ENCODE measurements at regions not wholly inside any gene's neighbourhood (a gene's known extent, or its start where the extent isn't known, plus 50 kb on each side); places are given as distances from the start of the nearest gene placed in this dataset.

- no peaks in the 10 kb centered on the region for H3K79me2 ChIP-seq (ENCODE audit: control insufficient read depth, insufficient read depth, low read length, unreplicated experiment)
- H3K4me3 ChIP-seq (ENCODE audit: low read depth, low read length): no peak overlapping the region
- no peaks in the 10 kb centered on the region for H3K27me3 ChIP-seq (ENCODE audit: insufficient read depth, low read length)
- no peak overlapping the region for H3K27ac ChIP-seq (ENCODE audit: low read depth, low read length)
- H2AFZ ChIP-seq (ENCODE audit: low read length, unreplicated experiment): no peak overlapping the region
- H3K36me3 ChIP-seq (ENCODE audit: insufficient read depth, low read length): no peaks in the 10 kb centered on the region
- no peaks in the 10 kb centered on the region for H3K4me1 ChIP-seq (ENCODE audit: control insufficient read depth, insufficient read depth, low read length, unreplicated experiment)
These were observed 295.6 kb downstream of the IRX2 start for GRCh38 chr5:2455878-2456277.

DNA sequence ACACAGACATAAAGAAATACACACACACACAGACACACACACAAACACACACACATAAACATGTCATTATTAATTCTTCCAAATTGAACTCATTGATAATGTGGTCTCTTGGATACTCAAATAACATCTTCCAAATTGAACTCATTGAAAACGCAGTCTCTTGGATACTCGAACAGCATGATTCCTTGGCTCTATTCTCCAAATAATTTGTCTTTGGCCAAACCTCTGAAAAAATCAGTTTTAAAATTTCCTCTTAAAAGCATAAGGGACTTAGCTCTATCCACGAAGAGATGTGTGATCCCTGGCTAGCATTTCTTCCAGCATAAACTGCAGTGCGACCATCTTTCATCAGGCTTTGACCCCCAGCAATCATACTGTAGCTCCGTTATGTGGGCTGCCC, 296.6 kb downstream of the IRX2 start:
- Histone ChIP-seq H3K27ac (ENCODE audit: low read depth, low read length) (no peak overlapping the region), H2AFZ (ENCODE audit: low read length, unreplicated experiment) (no peak overlapping the region), H3K4me3 (ENCODE audit: low read depth, low read length) (no peak overlapping the region), H3K27me3 (ENCODE audit: insufficient read depth, low read length) (no peaks in the 10 kb centered on the region), H3K4me1 (ENCODE audit: control insufficient read depth, insufficient read depth, low read length, unreplicated experiment) (no peaks in the 10 kb centered on the region), H3K79me2 (ENCODE audit: control insufficient read depth, insufficient read depth, low read length, unreplicated experiment) (no peaks in the 10 kb centered on the region), H3K36me3 (ENCODE audit: insufficient read depth, low read length) (no peaks in the 10 kb centered on the region)

GRCh38 chr5:2453781-2454180, 297.7 kb downstream of the IRX2 start:
- no peak overlapping the region for H2AFZ ChIP-seq (ENCODE audit: low read length, unreplicated experiment)
- no peaks in the 10 kb centered on the region for H3K27me3 ChIP-seq (ENCODE audit: insufficient read depth, low read length)
- H3K79me2 ChIP-seq (ENCODE audit: control insufficient read depth, insufficient read depth, low read length, unreplicated experiment): no peaks in the 10 kb centered on the region
- H3K4me3 ChIP-seq (ENCODE audit: low read depth, low read length): no peak overlapping the region
- H3K4me1 ChIP-seq (ENCODE audit: control insufficient read depth, insufficient read depth, low read length, unreplicated experiment): no peaks in the 10 kb centered on the region
- H3K27ac ChIP-seq (ENCODE audit: low read depth, low read length): no peak overlapping the region
- no peaks in the 10 kb centered on the region for H3K36me3 ChIP-seq (ENCODE audit: insufficient read depth, low read length)

DNA sequence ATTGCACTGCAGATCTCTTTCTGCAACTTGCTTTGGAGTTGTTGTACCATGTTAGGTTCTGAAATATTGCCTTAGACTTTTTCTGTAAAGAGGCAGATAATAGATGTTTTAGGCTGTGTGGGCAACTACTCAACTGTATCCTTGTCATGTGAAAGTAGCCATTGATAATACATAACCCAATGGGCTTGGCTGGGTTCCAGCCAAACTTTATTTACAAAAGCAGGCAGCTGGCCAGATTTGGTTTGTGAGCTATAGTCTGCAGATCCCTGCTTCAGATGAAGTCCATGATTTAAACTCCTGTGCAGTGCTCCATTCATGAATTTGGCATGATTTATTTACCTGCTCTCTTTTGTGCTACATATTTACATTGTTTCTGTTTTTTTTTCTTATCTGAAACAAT, 300.4 kb downstream of the IRX2 start:
- no peak overlapping the region for H3K4me3 ChIP-seq (ENCODE audit: low read depth, low read length)
- H2AFZ ChIP-seq (ENCODE audit: low read length, unreplicated experiment): no peak overlapping the region
- H3K36me3 ChIP-seq (ENCODE audit: insufficient read depth, low read length): no peaks in the 10 kb centered on the region
- no peaks in the 10 kb centered on the region for H3K79me2 ChIP-seq (ENCODE audit: control insufficient read depth, insufficient read depth, low read length, unreplicated experiment)
- no peak overlapping the region for H3K27ac ChIP-seq (ENCODE audit: low read depth, low read length)
- H3K27me3 ChIP-seq (ENCODE audit: insufficient read depth, low read length): no peaks in the 10 kb centered on the region
- H3K4me1 ChIP-seq (ENCODE audit: control insufficient read depth, insufficient read depth, low read length, unreplicated experiment): no peaks in the 10 kb centered on the region

GRCh38 chr5:2442496-2443354, 308.8 kb downstream of the IRX2 start:
- H3K36me3 ChIP-seq (ENCODE audit: insufficient read depth, low read length): no peaks in the 10 kb centered on the region
- no peaks in the 10 kb centered on the region for H3K27me3 ChIP-seq (ENCODE audit: insufficient read depth, low read length)
- H2AFZ ChIP-seq (ENCODE audit: low read length, unreplicated experiment): no peak overlapping the region
- no peaks in the 10 kb centered on the region for H3K79me2 ChIP-seq (ENCODE audit: control insufficient read depth, insufficient read depth, low read length, unreplicated experiment)
- no peak overlapping the region for H3K27ac ChIP-seq (ENCODE audit: low read depth, low read length)
- H3K4me1 ChIP-seq (ENCODE audit: control insufficient read depth, insufficient read depth, low read length, unreplicated experiment): no peaks in the 10 kb centered on the region
- H3K4me3 ChIP-seq (ENCODE audit: low read depth, low read length): no peak overlapping the region

- Histone ChIP-seq H2AFZ (ENCODE audit: low read length, unreplicated experiment) (no peak overlapping the region), H3K36me3 (ENCODE audit: insufficient read depth, low read length) (no peaks in the 10 kb centered on the region), H3K4me1 (ENCODE audit: control insufficient read depth, insufficient read depth, low read length, unreplicated experiment) (no peaks in the 10 kb centered on the region), H3K27ac (ENCODE audit: low read depth, low read length) (no peak overlapping the region), H3K27me3 (ENCODE audit: insufficient read depth, low read length) (no peaks in the 10 kb centered on the region), H3K4me3 (ENCODE audit: low read depth, low read length) (no peak overlapping the region), H3K79me2 (ENCODE audit: control insufficient read depth, insufficient read depth, low read length, unreplicated experiment) (no peaks in the 10 kb centered on the region)
These were observed 309.8 kb downstream of the IRX2 start for GRCh38 chr5:2441495-2442180.

DNA sequence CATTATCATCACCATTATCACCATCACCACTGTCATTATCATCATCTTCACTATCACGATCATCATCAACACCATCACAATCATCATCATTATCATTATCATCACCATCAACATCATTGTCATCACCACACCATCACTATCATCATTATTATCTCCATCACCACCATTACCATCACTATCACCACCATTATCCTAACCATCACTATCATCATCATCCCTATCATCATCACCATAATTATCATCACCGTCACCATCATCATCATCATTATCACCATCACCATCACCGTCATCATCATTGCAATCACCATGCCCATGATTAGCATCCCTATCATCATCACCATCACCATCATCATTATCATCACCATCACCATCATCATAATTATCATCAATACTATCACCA, 311.9 kb downstream of the IRX2 start:
- no peaks in the 10 kb centered on the region for H3K27me3 ChIP-seq (ENCODE audit: insufficient read depth, low read length)
- H3K4me3 ChIP-seq (ENCODE audit: low read depth, low read length): no peak overlapping the region
- no peak overlapping the region for H2AFZ ChIP-seq (ENCODE audit: low read length, unreplicated experiment)
- H3K27ac ChIP-seq (ENCODE audit: low read depth, low read length): no peak overlapping the region
- H3K36me3 ChIP-seq (ENCODE audit: insufficient read depth, low read length): no peaks in the 10 kb centered on the region
- H3K79me2 ChIP-seq (ENCODE audit: control insufficient read depth, insufficient read depth, low read length, unreplicated experiment): no peaks in the 10 kb centered on the region
- no peaks in the 10 kb centered on the region for H3K4me1 ChIP-seq (ENCODE audit: control insufficient read depth, insufficient read depth, low read length, unreplicated experiment)

- H2AFZ ChIP-seq (ENCODE audit: low read length, unreplicated experiment): no peak overlapping the region
- no peak overlapping the region for H3K4me3 ChIP-seq (ENCODE audit: low read depth, low read length)
- no peaks in the 10 kb centered on the region for H3K27me3 ChIP-seq (ENCODE audit: insufficient read depth, low read length)
These were observed 318.4 kb downstream of the IRX2 start for GRCh38 chr5:2433086-2433485.

GRCh38 chr5:2432076-2432920, 319.2 kb downstream of the IRX2 start:
- Histone ChIP-seq H3K27me3 (ENCODE audit: insufficient read depth, low read length) (no peaks in the 10 kb centered on the region), H3K4me1 (ENCODE audit: control insufficient read depth, insufficient read depth, low read length, unreplicated experiment) (no peaks in the 10 kb centered on the region), H2AFZ (ENCODE audit: low read length, unreplicated experiment) (no peak overlapping the region), H3K79me2 (ENCODE audit: control insufficient read depth, insufficient read depth, low read length, unreplicated experiment) (no peaks in the 10 kb centered on the region), H3K36me3 (ENCODE audit: insufficient read depth, low read length) (no peaks in the 10 kb centered on the region), H3K4me3 (ENCODE audit: low read depth, low read length) (no peak overlapping the region), H3K27ac (ENCODE audit: low read depth, low read length) (no peak overlapping the region)

More at GRCh38 chr5:2433086-2433485, 318.4 kb downstream of the IRX2 start:
- Histone ChIP-seq H3K4me1 (ENCODE audit: control insufficient read depth, insufficient read depth, low read length, unreplicated experiment) (no peaks in the 10 kb centered on the region), H3K79me2 (ENCODE audit: control insufficient read depth, insufficient read depth, low read length, unreplicated experiment) (no peaks in the 10 kb centered on the region), H3K27ac (ENCODE audit: low read depth, low read length) (no peak overlapping the region), H3K36me3 (ENCODE audit: insufficient read depth, low read length) (no peaks in the 10 kb centered on the region)

- Histone ChIP-seq H3K27ac (ENCODE audit: low read depth, low read length) (no peak overlapping the region), H3K4me1 (ENCODE audit: control insufficient read depth, insufficient read depth, low read length, unreplicated experiment) (no peaks in the 10 kb centered on the region), H2AFZ (ENCODE audit: low read length, unreplicated experiment) (no peak overlapping the region), H3K36me3 (ENCODE audit: insufficient read depth, low read length) (no peaks in the 10 kb centered on the region), H3K27me3 (ENCODE audit: insufficient read depth, low read length) (no peaks in the 10 kb centered on the region), H3K79me2 (ENCODE audit: control insufficient read depth, insufficient read depth, low read length, unreplicated experiment) (no peaks in the 10 kb centered on the region), H3K4me3 (ENCODE audit: low read depth, low read length) (no peak overlapping the region)
These were observed 320.9 kb downstream of the IRX2 start for GRCh38 chr5:2430606-2431005.
